WTC11 (cell line): ENCODE measurements at regions not wholly inside any gene's neighbourhood (a gene's known extent, or its start where the extent isn't known, plus 50 kb on each side); places are given as distances from the start of the nearest gene placed in this dataset.

Source experiments
- ATAC-seq: fragments of 200-7000 bp; cut with Tn5 transposase; 2 replicates; pipeline ENCODE4 v1.10.0; 2021; ENCODE audit warnings: mild to moderate bottlenecking, moderate library complexity
- CTCF ChIA-PET: fragments of 300-600 bp; sonication (Branson Sonifier 250); formaldehyde crosslinking; loops from one replicate; lab custom pipeline; 2021; ENCODE audit warnings: antibody characterized with exemption; lab: Charles Lee
- POLR2A ChIA-PET: fragments of 350-600 bp; sonication (Branson Sonifier 250); formaldehyde crosslinking; loops from one replicate; lab custom pipeline; 2021; ENCODE audit warnings: antibody characterized with exemption; lab: Charles Lee
- DNase-seq: peaks from one replicate; pipeline ENCODE4 v3.0.0; 2021; ENCODE audit warnings: low spot score
- H3K27ac Mint-ChIP-seq: 2 replicates; pipeline ENCODE4 v1.8.0; 2021; ENCODE audit warnings: mixed read lengths
- H3K27me3 Mint-ChIP-seq: 2 replicates; pipeline ENCODE4 v1.8.0; 2021; ENCODE audit warnings: low read depth, mild to moderate bottlenecking, moderate library complexity, mixed read lengths
- H3K36me3 Mint-ChIP-seq: 2 replicates; pipeline ENCODE4 v1.8.0; 2021; ENCODE audit warnings: mixed read lengths
- H3K4me1 Mint-ChIP-seq: 2 replicates; pipeline ENCODE4 v1.8.0; 2022; ENCODE audit warnings: mixed read lengths
- H3K4me3 Mint-ChIP-seq: 2 replicates; pipeline ENCODE4 v1.8.0; 2021; ENCODE audit warnings: mild to moderate bottlenecking, moderate library complexity, mixed read lengths
- H3K9me3 Mint-ChIP-seq: 2 replicates; pipeline ENCODE4 v1.8.0; 2021; ENCODE audit warnings: mixed read lengths
- ATF1 ChIP-seq: sonication (generic); formaldehyde crosslinking; IDR thresholded peaks from 2 replicates; pipeline ENCODE4 v1.8.1; 2023; ENCODE audit warnings: mild to moderate bottlenecking, moderate library complexity, missing genetic modification reagents
- CREM ChIP-seq: sonication (generic); formaldehyde crosslinking; IDR thresholded peaks from 2 replicates; pipeline ENCODE4 v1.8.1; 2022; ENCODE audit warnings: mild to moderate bottlenecking, missing genetic modification reagents, moderate library complexity
- FOXP1 ChIP-seq: sonication (generic); formaldehyde crosslinking; IDR thresholded peaks from 2 replicates; pipeline ENCODE4 v1.8.0; 2022; ENCODE audit warnings: missing genetic modification reagents, mild to moderate bottlenecking, moderate library complexity, borderline replicate concordance
- MYBL2 ChIP-seq: sonication (generic); formaldehyde crosslinking; IDR thresholded peaks from 2 replicates; pipeline ENCODE4 v1.8.1; 2023; ENCODE audit warnings: mild to moderate bottlenecking, moderate library complexity, missing genetic modification reagents
- NR2C2 ChIP-seq: sonication (generic); formaldehyde crosslinking; IDR thresholded peaks from 2 replicates; pipeline ENCODE4 v1.8.0; 2022; ENCODE audit warnings: mild to moderate bottlenecking, missing genetic modification reagents
- NR3C1 ChIP-seq: sonication (generic); formaldehyde crosslinking; conservative IDR thresholded peaks from 2 replicates; pipeline ENCODE4 v1.8.1; 2023; ENCODE audit warnings: low read depth, mild to moderate bottlenecking, missing genetic modification reagents
- PRRX2 ChIP-seq: fragments of 250-450 bp; sonication (Bioruptor Pico); IDR thresholded peaks from 2 replicates; pipeline ENCODE4 v1.8.0; 2021; ENCODE audit warnings: mild to moderate bottlenecking
- SOX15 ChIP-seq: fragments of 250-450 bp; sonication (Bioruptor Pico); IDR thresholded peaks from 2 replicates; pipeline ENCODE4 v1.9.0; 2021; ENCODE audit warnings: mild to moderate bottlenecking
- SP1 ChIP-seq: sonication (generic); formaldehyde crosslinking; conservative IDR thresholded peaks from 2 replicates; pipeline ENCODE4 v1.8.1; 2022; ENCODE audit warnings: missing genetic modification reagents
- TEAD1 ChIP-seq: sonication (generic); formaldehyde crosslinking; IDR thresholded peaks from 2 replicates; pipeline ENCODE4 v1.8.0; 2022; ENCODE audit warnings: mild to moderate bottlenecking, missing genetic modification reagents
- ZNF138 ChIP-seq: sonication (generic); formaldehyde crosslinking; conservative IDR thresholded peaks from 2 replicates; pipeline ENCODE4 v1.8.1; 2022; ENCODE audit warnings: mild to moderate bottlenecking, moderate library complexity, missing genetic modification reagents
- ZNF317 ChIP-seq: sonication (generic); formaldehyde crosslinking; IDR thresholded peaks from 2 replicates; pipeline ENCODE4 v1.8.1; 2023; ENCODE audit warnings: low read depth, mild to moderate bottlenecking, moderate library complexity, missing genetic modification reagents, borderline replicate concordance
- ZNF396 ChIP-seq: fragments of 250-450 bp; sonication (Bioruptor Pico); IDR thresholded peaks from 2 replicates; pipeline ENCODE4 v1.8.0; 2021; ENCODE audit warnings: mild to moderate bottlenecking, moderate library complexity, borderline replicate concordance
- ZNF416 ChIP-seq: fragments of 250-450 bp; sonication (Bioruptor Pico); IDR thresholded peaks from 2 replicates; pipeline ENCODE4 v1.9.0; 2021; ENCODE audit warnings: mild to moderate bottlenecking, inconsistent platforms
- ZNF423 ChIP-seq: fragments of 250-450 bp; sonication (Bioruptor Pico); IDR thresholded peaks from 2 replicates; pipeline ENCODE4 v2.1.2; 2022; ENCODE audit warnings: mild to moderate bottlenecking, moderate library complexity
- ZNF671 ChIP-seq: fragments of 250-450 bp; sonication (Bioruptor Pico); IDR thresholded peaks from 2 replicates; pipeline ENCODE4 v1.8.0; 2021; ENCODE audit warnings: mild to moderate bottlenecking
- TF ChIP-seq, protein P1 (sequence below): fragments of 250-450 bp; sonication (Bioruptor Pico); IDR thresholded peaks from 2 replicates; pipeline ENCODE4 v1.9.0; 2021; ENCODE audit warnings: mild to moderate bottlenecking
- TF ChIP-seq, protein P2 (sequence below): fragments of 250-450 bp; sonication (Bioruptor Pico); IDR thresholded peaks from 2 replicates; pipeline ENCODE4 v1.9.0; 2021; ENCODE audit warnings: moderate library complexity, mild to moderate bottlenecking, inconsistent platforms, borderline replicate concordance
- TF ChIP-seq, protein P3 (sequence below): sonication (generic); formaldehyde crosslinking; conservative IDR thresholded peaks from 2 replicates; pipeline ENCODE4 v1.8.1; 2023; ENCODE audit warnings: mild to moderate bottlenecking, low read depth, missing genetic modification reagents, moderate library complexity
- TF ChIP-seq, protein P4 (sequence below): sonication (generic); formaldehyde crosslinking; IDR thresholded peaks from 2 replicates; pipeline ENCODE4 v1.8.0; 2022; ENCODE audit warnings: mild to moderate bottlenecking, missing genetic modification reagents
- TF ChIP-seq, protein P5 (sequence below): sonication (generic); formaldehyde crosslinking; IDR thresholded peaks from 2 replicates; pipeline ENCODE4 v1.8.0; 2023; ENCODE audit warnings: missing genetic modification reagents, mild to moderate bottlenecking, borderline replicate concordance
- TF ChIP-seq, protein P6 (sequence below): sonication (generic); formaldehyde crosslinking; IDR thresholded peaks from 2 replicates; pipeline ENCODE4 v1.8.1; 2022; ENCODE audit warnings: low read depth, mild to moderate bottlenecking, moderate library complexity, missing genetic modification reagents, borderline replicate concordance

DNA sequence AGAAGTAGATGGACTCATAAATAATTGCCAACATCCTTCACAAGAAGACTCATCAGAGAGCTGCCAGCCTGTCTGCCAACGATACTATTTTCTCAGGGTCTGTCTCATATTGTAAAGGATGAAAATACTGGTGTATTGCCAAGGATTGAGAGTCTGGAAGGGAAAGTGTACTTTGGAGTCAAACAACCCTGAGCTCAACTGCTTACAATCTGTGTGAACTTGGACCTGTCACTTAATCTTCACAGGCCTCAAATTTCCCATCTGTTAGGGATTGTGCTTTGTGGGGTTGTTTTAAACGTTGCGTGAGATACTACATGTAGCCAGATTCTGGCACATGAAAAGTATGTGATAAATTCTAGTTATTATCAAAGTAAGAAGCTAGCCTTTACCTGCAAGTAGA, 169.1 kb downstream of the LHFPL1 start (continued):
- no peak for TF ChIP-seq FOXP1
- no peak for TF ChIP-seq ZNF138
- no peak for TF ChIP-seq SP1 (CRISPR knock-in tag)
- no peak for TF ChIP-seq SOX15
- TF ChIP-seq PRRX2: no peak
- no peak for TF ChIP-seq ZNF671
- TF ChIP-seq ZNF416: no peak
- TF ChIP-seq, protein P1, sequence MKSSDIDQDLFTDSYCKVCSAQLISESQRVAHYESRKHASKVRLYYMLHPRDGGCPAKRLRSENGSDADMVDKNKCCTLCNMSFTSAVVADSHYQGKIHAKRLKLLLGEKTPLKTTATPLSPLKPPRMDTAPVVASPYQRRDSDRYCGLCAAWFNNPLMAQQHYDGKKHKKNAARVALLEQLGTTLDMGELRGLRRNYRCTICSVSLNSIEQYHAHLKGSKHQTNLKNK (CRISPR knock-in tag): no peak
- TF ChIP-seq, protein P2, sequence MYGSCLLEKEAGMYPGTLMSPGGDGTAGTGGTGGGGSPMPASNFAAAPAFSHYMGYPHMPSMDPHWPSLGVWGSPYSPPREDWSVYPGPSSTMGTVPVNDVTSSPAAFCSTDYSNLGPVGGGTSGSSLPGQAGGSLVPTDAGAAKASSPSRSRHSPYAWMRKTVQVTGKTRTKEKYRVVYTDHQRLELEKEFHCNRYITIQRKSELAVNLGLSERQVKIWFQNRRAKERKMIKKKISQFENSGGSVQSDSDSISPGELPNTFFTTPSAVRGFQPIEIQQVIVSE (CRISPR knock-in tag): no peak
- TF ChIP-seq TEAD1 (CRISPR knock-in tag): no peak
- TF ChIP-seq ZNF317: no peak
- TF ChIP-seq, protein P3, sequence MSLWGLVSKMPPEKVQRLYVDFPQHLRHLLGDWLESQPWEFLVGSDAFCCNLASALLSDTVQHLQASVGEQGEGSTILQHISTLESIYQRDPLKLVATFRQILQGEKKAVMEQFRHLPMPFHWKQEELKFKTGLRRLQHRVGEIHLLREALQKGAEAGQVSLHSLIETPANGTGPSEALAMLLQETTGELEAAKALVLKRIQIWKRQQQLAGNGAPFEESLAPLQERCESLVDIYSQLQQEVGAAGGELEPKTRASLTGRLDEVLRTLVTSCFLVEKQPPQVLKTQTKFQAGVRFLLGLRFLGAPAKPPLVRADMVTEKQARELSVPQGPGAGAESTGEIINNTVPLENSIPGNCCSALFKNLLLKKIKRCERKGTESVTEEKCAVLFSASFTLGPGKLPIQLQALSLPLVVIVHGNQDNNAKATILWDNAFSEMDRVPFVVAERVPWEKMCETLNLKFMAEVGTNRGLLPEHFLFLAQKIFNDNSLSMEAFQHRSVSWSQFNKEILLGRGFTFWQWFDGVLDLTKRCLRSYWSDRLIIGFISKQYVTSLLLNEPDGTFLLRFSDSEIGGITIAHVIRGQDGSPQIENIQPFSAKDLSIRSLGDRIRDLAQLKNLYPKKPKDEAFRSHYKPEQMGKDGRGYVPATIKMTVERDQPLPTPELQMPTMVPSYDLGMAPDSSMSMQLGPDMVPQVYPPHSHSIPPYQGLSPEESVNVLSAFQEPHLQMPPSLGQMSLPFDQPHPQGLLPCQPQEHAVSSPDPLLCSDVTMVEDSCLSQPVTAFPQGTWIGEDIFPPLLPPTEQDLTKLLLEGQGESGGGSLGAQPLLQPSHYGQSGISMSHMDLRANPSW (CRISPR knock-in tag): no peak

DNA sequence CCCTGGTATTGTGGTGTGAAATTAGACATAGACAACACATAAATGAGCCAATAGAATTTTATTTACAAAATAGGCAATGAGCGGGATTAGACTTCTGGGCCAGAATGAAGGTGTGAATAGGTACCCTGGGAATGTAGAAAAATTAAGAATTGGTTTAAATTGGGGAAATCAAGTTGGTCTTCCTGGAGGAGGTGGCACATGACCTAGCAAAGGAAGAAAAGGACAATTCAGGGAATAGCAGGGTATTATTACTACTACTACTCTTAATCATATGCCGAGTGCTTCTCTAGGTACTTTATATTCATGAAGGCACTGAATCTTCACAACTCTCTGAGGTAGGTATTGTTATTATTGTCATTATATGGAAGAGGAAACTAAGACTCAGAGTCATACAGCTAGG, 202.1 kb downstream of the LHFPL1 start:
- CTCF ChIA-PET: no interaction called here
- Mint-ChIP-seq H3K27me3 (no peaks in the 10 kb centered on the region), H3K36me3 (no peaks in the 10 kb centered on the region), H3K27ac (no peak overlapping the region)
- DNase-seq: no peak
- TF ChIP-seq SP1 (CRISPR knock-in tag): no peak
- TF ChIP-seq, protein P4, sequence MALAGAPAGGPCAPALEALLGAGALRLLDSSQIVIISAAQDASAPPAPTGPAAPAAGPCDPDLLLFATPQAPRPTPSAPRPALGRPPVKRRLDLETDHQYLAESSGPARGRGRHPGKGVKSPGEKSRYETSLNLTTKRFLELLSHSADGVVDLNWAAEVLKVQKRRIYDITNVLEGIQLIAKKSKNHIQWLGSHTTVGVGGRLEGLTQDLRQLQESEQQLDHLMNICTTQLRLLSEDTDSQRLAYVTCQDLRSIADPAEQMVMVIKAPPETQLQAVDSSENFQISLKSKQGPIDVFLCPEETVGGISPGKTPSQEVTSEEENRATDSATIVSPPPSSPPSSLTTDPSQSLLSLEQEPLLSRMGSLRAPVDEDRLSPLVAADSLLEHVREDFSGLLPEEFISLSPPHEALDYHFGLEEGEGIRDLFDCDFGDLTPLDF (CRISPR knock-in tag): no peak
- TF ChIP-seq, all 79 proteins: peak for 0
- POLR2A ChIA-PET: no interaction called here
- ATAC-seq: no peak
- Mint-ChIP-seq H3K4me3 (no peak overlapping the region), H3K9me3 (peaks cover 17% of the 10 kb centered on the region), H3K4me1 (peaks cover 8% of the 10 kb centered on the region)

DNA sequence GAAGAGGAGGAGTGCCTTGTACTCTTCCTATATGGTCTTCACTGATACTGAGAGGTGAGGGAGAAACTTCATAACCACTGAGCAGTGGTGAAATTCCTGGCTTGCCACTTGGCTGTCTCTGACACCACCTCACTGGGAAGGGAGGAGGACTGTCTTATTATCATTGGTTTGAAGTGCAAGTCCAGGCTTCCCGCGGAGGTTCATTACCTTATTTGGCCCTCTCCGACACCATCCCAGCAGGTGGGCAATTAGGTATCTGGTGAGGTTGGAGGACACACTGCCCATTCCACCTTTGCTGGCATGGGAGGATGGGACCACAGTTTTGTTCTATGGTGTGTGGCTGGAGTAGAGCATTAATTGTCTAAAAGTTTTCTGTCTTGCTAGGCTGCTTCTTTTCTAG, 206.1 kb downstream of the LHFPL1 start:
- H3K36me3 Mint-ChIP-seq: no peaks in the 10 kb centered on the region
- DNase-seq: peak; percentile 12
- POLR2A ChIA-PET: no interaction called here
- no peak overlapping the region for H3K4me3 Mint-ChIP-seq
- peak overlapping the region; percentile 60; the same call in 1 of the 2 replicates for H3K27ac Mint-ChIP-seq
- TF ChIP-seq NR2C2 (CRISPR knock-in tag): no peak
- no peak for TF ChIP-seq CREM (CRISPR knock-in tag)
- no peak for TF ChIP-seq ATF1 (CRISPR knock-in tag)
- no peak for TF ChIP-seq MYBL2
- TF ChIP-seq, protein P5, sequence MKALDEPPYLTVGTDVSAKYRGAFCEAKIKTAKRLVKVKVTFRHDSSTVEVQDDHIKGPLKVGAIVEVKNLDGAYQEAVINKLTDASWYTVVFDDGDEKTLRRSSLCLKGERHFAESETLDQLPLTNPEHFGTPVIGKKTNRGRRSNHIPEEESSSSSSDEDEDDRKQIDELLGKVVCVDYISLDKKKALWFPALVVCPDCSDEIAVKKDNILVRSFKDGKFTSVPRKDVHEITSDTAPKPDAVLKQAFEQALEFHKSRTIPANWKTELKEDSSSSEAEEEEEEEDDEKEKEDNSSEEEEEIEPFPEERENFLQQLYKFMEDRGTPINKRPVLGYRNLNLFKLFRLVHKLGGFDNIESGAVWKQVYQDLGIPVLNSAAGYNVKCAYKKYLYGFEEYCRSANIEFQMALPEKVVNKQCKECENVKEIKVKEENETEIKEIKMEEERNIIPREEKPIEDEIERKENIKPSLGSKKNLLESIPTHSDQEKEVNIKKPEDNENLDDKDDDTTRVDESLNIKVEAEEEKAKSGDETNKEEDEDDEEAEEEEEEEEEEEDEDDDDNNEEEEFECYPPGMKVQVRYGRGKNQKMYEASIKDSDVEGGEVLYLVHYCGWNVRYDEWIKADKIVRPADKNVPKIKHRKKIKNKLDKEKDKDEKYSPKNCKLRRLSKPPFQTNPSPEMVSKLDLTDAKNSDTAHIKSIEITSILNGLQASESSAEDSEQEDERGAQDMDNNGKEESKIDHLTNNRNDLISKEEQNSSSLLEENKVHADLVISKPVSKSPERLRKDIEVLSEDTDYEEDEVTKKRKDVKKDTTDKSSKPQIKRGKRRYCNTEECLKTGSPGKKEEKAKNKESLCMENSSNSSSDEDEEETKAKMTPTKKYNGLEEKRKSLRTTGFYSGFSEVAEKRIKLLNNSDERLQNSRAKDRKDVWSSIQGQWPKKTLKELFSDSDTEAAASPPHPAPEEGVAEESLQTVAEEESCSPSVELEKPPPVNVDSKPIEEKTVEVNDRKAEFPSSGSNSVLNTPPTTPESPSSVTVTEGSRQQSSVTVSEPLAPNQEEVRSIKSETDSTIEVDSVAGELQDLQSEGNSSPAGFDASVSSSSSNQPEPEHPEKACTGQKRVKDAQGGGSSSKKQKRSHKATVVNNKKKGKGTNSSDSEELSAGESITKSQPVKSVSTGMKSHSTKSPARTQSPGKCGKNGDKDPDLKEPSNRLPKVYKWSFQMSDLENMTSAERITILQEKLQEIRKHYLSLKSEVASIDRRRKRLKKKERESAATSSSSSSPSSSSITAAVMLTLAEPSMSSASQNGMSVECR: no peak
- TF ChIP-seq ZNF396: no peak
- TF ChIP-seq NR3C1: no peak
- TF ChIP-seq ZNF416: no peak
- TF ChIP-seq, protein P6, sequence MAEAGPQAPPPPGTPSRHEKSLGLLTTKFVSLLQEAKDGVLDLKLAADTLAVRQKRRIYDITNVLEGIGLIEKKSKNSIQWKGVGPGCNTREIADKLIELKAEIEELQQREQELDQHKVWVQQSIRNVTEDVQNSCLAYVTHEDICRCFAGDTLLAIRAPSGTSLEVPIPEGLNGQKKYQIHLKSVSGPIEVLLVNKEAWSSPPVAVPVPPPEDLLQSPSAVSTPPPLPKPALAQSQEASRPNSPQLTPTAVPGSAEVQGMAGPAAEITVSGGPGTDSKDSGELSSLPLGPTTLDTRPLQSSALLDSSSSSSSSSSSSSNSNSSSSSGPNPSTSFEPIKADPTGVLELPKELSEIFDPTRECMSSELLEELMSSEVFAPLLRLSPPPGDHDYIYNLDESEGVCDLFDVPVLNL (CRISPR knock-in tag): no peak
- TF ChIP-seq ZNF423 (CRISPR knock-in tag): no peak
- TF ChIP-seq, all 79 proteins: peak for 0
- H3K9me3 Mint-ChIP-seq: peaks cover 6% of the 10 kb centered on the region; the same call in 1 of the 2 replicates
- ATAC-seq: peak; percentile 59
- CTCF ChIA-PET: no interaction called here
- H3K27me3 Mint-ChIP-seq: no peaks in the 10 kb centered on the region
- H3K4me1 Mint-ChIP-seq: peaks cover 8% of the 10 kb centered on the region
